Liver (tissue), 8 donors: ENCODE measurements at regions not wholly inside any gene's neighbourhood (a gene's known extent, or its start where the extent isn't known, plus 50 kb on each side); places are given as distances from the start of the nearest gene placed in this dataset.

Experiments
- DNase-seq: peaks from one replicate; pipeline ENCODE4 v3.0.0-alpha.2; 2017; ENCODE audit warnings: low spot score
- H3K27ac ChIP-seq, 2 donors: one replicate each; pipeline ENCODE4 v1.7.0; 2013; ENCODE audit warnings: inconsistent platforms in 2 of 2, low read length in 2 of 2, control low read depth in 1 of 2, low read depth in 1 of 2, mild to moderate bottlenecking in 1 of 2
- H3K27me3 ChIP-seq, 4 donors: one replicate each; pipeline versions ENCODE4 v1.6.1 to v1.7.0; 2013; ENCODE audit warnings: low read length in 3 of 4, inconsistent platforms in 1 of 4, mild to moderate bottlenecking in 1 of 4, moderate library complexity in 1 of 4; ENCODE audit not compliant: control insufficient read depth in 4 of 4, insufficient read depth in 4 of 4
- H3K36me3 ChIP-seq, 4 donors: one replicate each; pipeline versions ENCODE4 v1.6.1 to v1.7.0; 2013; ENCODE audit warnings: low read length in 3 of 4, mild to moderate bottlenecking in 3 of 4, low read depth in 1 of 4, moderate library complexity in 1 of 4; ENCODE audit not compliant: control insufficient read depth in 4 of 4, insufficient read depth in 3 of 4
- H3K4me1 ChIP-seq, 4 donors: one replicate each; pipeline versions ENCODE4 v1.6.1 to v1.7.0; 2013; ENCODE audit warnings: low read length in 3 of 4, mild to moderate bottlenecking in 3 of 4, moderate library complexity in 1 of 4; ENCODE audit not compliant: control insufficient read depth in 4 of 4, insufficient read depth in 4 of 4
- H3K4me3 ChIP-seq, 3 donors: one replicate each; pipeline versions ENCODE4 v1.6.1 to v1.7.0; 2013; ENCODE audit warnings: low read length in 3 of 3, control low read depth in 1 of 3, low read depth in 1 of 3, mild to moderate bottlenecking in 1 of 3
- H3K9ac ChIP-seq, 2 donors: one replicate each; pipeline ENCODE4 v1.7.0; 2013; ENCODE audit warnings: low read length in 2 of 2, mild to moderate bottlenecking in 2 of 2, moderate library complexity in 2 of 2, control low read depth in 1 of 2, low read depth in 1 of 2
- H3K9me3 ChIP-seq, 4 donors: one replicate each; pipeline versions ENCODE4 v1.6.1 to v1.7.0; 2013; ENCODE audit warnings: low read length in 3 of 4; ENCODE audit not compliant: control insufficient read depth in 4 of 4
- EGR1 ChIP-seq, 2 donors: IDR thresholded peaks; 2 replicates each; pipeline ENCODE4 v1.6.1; 2016 to 2018; ENCODE audit warnings: antibody characterized with exemption in 2 of 2, low read depth in 2 of 2
- FOXA2 ChIP-seq: IDR thresholded peaks from 2 replicates; pipeline ENCODE4 v1.6.1; 2016; ENCODE audit warnings: antibody characterized with exemption
- GABPA ChIP-seq, 2 donors: IDR thresholded peaks in 1 of 2; conservative IDR thresholded peaks in 1 of 2; 2 replicates each; pipeline ENCODE4 v1.6.1; 2016; ENCODE audit warnings: antibody characterized with exemption in 2 of 2, mild to moderate bottlenecking in 1 of 2, moderate library complexity in 1 of 2
- JUND ChIP-seq, 2 donors: IDR thresholded peaks; 2 replicates each; pipeline ENCODE4 v1.6.1; 2016; ENCODE audit warnings: antibody characterized with exemption in 2 of 2
- MAX ChIP-seq: IDR thresholded peaks from 2 replicates; pipeline ENCODE4 v1.6.1; 2016; ENCODE audit warnings: antibody characterized with exemption
- NR2F2 ChIP-seq: IDR thresholded peaks from 2 replicates; pipeline ENCODE4 v1.6.1; 2016; ENCODE audit warnings: antibody characterized with exemption
- RAD21 ChIP-seq, 2 donors: IDR thresholded peaks; 2 replicates each; pipeline ENCODE4 v1.6.1; 2016; ENCODE audit warnings: antibody characterized with exemption in 2 of 2, mild to moderate bottlenecking in 2 of 2
- RXRA ChIP-seq, 2 donors: IDR thresholded peaks; 2 replicates each; pipeline ENCODE4 v1.6.1; 2017 to 2018; ENCODE audit warnings: antibody characterized with exemption in 2 of 2, mild to moderate bottlenecking in 1 of 2
- SP1 ChIP-seq: IDR thresholded peaks from 2 replicates; pipeline ENCODE4 v1.6.1; 2018; ENCODE audit warnings: antibody characterized with exemption, mild to moderate bottlenecking
- YY1 ChIP-seq: IDR thresholded peaks from 2 replicates; pipeline ENCODE4 v1.6.1; 2016; ENCODE audit warnings: antibody characterized with exemption, mild to moderate bottlenecking
- WGBS: extraction: QIAGEN DNeasy Blood & Tissue Kit; methylation state at CpG from one replicate; pipeline ENCODE4 v1.1.7; 2013; 5-methylcytosine and 5-hydroxymethylcytosine counted together
- TF ChIP-seq, protein P1 (sequence below): fragments of 150-350 bp; IDR thresholded peaks from 2 replicates; pipeline ENCODE4 v1.5.1; 2017; ENCODE audit warnings: improper control_type of control experiment, low read depth, low read length; ENCODE audit not compliant: missing input control
- TF ChIP-seq, protein P2 (sequence below): IDR thresholded peaks from 2 replicates; pipeline ENCODE4 v1.6.1; 2016; ENCODE audit warnings: antibody characterized with exemption
- TF ChIP-seq, protein P3 (sequence below): IDR thresholded peaks from 2 replicates; pipeline ENCODE4 v1.6.1; 2016; ENCODE audit warnings: antibody characterized with exemption, mild to moderate bottlenecking
- TF ChIP-seq, protein P4 (sequence below): IDR thresholded peaks from 2 replicates; pipeline ENCODE4 v1.6.1; 2016; ENCODE audit warnings: antibody characterized with exemption
- donor health status: healthy.
- donor health status: healthy.
- donor health status: healthy.
- donor health status: healthy.
- donor health status: healthy.

GRCh38 chr3:10627884-10628572 is 122.6 kb upstream of the ATP2B2 start:
- DNase-seq: no peak
- 67% methylated on average over 13 of the region's 13 CpGs for WGBS
- TF ChIP-seq, protein P1, sequence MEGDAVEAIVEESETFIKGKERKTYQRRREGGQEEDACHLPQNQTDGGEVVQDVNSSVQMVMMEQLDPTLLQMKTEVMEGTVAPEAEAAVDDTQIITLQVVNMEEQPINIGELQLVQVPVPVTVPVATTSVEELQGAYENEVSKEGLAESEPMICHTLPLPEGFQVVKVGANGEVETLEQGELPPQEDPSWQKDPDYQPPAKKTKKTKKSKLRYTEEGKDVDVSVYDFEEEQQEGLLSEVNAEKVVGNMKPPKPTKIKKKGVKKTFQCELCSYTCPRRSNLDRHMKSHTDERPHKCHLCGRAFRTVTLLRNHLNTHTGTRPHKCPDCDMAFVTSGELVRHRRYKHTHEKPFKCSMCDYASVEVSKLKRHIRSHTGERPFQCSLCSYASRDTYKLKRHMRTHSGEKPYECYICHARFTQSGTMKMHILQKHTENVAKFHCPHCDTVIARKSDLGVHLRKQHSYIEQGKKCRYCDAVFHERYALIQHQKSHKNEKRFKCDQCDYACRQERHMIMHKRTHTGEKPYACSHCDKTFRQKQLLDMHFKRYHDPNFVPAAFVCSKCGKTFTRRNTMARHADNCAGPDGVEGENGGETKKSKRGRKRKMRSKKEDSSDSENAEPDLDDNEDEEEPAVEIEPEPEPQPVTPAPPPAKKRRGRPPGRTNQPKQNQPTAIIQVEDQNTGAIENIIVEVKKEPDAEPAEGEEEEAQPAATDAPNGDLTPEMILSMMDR: peak; percentile 4
- TF ChIP-seq RAD21 (IDR thresholded peaks at IDR 0.05): peak in 1 of 2 donors; percentile 27
- no peak for TF ChIP-seq GABPA (IDR thresholded peaks at IDR 0.05 in 1 of 2, conservative IDR thresholded peaks at IDR 0.05 in 1 of 2)

DNA sequence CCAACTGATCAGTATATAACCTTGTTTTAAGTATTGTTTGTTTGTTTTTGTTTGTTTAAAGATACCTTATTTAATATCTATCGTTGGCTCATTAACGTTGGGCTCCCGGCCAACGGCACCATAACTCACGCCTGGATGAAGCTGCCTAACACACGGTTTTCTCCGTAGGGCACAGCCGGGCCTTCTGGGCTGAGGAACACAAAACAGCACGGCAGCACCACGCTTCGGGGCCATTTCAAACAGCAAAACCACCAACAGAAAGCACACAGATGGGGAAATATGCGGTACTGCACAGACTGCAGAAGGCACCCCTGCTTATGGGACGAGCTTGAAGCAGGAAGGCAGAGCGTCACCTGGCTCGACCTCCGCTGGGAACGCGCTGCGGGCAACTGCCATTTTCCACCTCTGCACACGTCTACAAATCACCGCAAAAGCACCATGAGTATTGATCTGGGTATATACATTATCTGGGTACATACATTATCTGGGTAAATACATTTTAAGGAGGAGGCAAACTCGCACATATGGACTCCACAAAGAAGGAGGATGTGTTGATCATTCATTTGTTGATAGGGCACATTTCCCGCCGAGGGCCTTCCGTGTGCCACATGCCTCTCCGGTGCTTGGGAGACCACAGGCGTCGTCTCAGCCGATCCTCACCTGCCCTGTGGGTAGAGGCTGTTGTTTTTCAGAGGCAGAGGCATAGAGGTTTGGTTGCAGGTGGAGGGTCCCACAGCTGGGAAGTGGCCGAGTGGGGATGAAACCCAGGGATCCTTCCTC is 123.7 kb upstream of the ATP2B2 start:
- H3K36me3 ChIP-seq: no peaks in the 10 kb centered on the region
- H3K9me3 ChIP-seq: no peaks in the 10 kb centered on the region
- no peak for DNase-seq
- no peak overlapping the region for H3K9ac ChIP-seq
- WGBS: 91% methylated on average over 30 of the region's 30 CpGs
- no peaks in the 10 kb centered on the region for H3K27me3 ChIP-seq
- TF ChIP-seq GABPA (IDR thresholded peaks at IDR 0.05 in 1 of 2, conservative IDR thresholded peaks at IDR 0.05 in 1 of 2) (no peak), MAX (no peak), FOXA2 (no peak), RXRA (IDR thresholded peaks at IDR 0.05) (no peak), JUND (IDR thresholded peaks at IDR 0.05) (no peak), EGR1 (IDR thresholded peaks at IDR 0.05; ENCODE audit: low read depth in 2 of 2) (no peak), RAD21 (IDR thresholded peaks at IDR 0.05) (no peak), NR2F2 (no peak), YY1 (no peak), SP1 (no peak)
- TF ChIP-seq, protein P2, sequence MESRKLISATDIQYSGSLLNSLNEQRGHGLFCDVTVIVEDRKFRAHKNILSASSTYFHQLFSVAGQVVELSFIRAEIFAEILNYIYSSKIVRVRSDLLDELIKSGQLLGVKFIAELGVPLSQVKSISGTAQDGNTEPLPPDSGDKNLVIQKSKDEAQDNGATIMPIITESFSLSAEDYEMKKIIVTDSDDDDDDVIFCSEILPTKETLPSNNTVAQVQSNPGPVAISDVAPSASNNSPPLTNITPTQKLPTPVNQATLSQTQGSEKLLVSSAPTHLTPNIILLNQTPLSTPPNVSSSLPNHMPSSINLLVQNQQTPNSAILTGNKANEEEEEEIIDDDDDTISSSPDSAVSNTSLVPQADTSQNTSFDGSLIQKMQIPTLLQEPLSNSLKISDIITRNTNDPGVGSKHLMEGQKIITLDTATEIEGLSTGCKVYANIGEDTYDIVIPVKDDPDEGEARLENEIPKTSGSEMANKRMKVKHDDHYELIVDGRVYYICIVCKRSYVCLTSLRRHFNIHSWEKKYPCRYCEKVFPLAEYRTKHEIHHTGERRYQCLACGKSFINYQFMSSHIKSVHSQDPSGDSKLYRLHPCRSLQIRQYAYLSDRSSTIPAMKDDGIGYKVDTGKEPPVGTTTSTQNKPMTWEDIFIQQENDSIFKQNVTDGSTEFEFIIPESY: no peak
- TF ChIP-seq, protein P3, sequence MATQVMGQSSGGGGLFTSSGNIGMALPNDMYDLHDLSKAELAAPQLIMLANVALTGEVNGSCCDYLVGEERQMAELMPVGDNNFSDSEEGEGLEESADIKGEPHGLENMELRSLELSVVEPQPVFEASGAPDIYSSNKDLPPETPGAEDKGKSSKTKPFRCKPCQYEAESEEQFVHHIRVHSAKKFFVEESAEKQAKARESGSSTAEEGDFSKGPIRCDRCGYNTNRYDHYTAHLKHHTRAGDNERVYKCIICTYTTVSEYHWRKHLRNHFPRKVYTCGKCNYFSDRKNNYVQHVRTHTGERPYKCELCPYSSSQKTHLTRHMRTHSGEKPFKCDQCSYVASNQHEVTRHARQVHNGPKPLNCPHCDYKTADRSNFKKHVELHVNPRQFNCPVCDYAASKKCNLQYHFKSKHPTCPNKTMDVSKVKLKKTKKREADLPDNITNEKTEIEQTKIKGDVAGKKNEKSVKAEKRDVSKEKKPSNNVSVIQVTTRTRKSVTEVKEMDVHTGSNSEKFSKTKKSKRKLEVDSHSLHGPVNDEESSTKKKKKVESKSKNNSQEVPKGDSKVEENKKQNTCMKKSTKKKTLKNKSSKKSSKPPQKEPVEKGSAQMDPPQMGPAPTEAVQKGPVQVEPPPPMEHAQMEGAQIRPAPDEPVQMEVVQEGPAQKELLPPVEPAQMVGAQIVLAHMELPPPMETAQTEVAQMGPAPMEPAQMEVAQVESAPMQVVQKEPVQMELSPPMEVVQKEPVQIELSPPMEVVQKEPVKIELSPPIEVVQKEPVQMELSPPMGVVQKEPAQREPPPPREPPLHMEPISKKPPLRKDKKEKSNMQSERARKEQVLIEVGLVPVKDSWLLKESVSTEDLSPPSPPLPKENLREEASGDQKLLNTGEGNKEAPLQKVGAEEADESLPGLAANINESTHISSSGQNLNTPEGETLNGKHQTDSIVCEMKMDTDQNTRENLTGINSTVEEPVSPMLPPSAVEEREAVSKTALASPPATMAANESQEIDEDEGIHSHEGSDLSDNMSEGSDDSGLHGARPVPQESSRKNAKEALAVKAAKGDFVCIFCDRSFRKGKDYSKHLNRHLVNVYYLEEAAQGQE: no peak
- TF ChIP-seq, protein P4, sequence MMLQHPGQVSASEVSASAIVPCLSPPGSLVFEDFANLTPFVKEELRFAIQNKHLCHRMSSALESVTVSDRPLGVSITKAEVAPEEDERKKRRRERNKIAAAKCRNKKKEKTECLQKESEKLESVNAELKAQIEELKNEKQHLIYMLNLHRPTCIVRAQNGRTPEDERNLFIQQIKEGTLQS: no peak
- TF ChIP-seq, protein P1: no peak
- H3K27ac ChIP-seq: no peak overlapping the region
- peaks cover 0 to 3% (median 0%) of the 10 kb centered on the region in 4 donors for H3K4me1 ChIP-seq
- no peak overlapping the region for H3K4me3 ChIP-seq

More at GRCh38 chr3:10627884-10628572, 122.6 kb upstream of the ATP2B2 start:
- Histone ChIP-seq H3K9ac (no peak overlapping the region), H3K36me3 (no peaks in the 10 kb centered on the region), H3K27me3 (no peaks in the 10 kb centered on the region), H3K4me1 (peaks cover 0 to 3% (median 0%) of the 10 kb centered on the region in 4 donors), H3K9me3 (no peaks in the 10 kb centered on the region), H3K27ac (no peak overlapping the region), H3K4me3 (no peak overlapping the region)
